ENCODE measurements at regions not wholly inside any gene's neighbourhood (a gene's known extent, or its start where the extent isn't known, plus 50 kb on each side); places are given as distances from the start of the nearest gene placed in this dataset.

- TF ChIP-seq ZNF281 (CRISPR knock-in tag; IDR thresholded peaks at IDR 0.05; ENCODE audit: borderline replicate concordance) = no peak
- no peak for TF ChIP-seq ARNT (IDR thresholded peaks at IDR 0.05)
- no peak for TF ChIP-seq JDP2 (CRISPR knock-in tag; IDR thresholded peaks at IDR 0.05; ENCODE audit: borderline replicate concordance)
- TF ChIP-seq SRY (CRISPR knock-in tag; IDR thresholded peaks at IDR 0.05) = no peak
- no peak for TF ChIP-seq RBFOX2 (IDR thresholded peaks at IDR 0.05; ENCODE audit: low read depth, low read length)
These were observed 79.0 kb downstream of the TMX1 start (continued) for GRCh38 chr14:51318813-51319597.

- no TSS peak for BruUV-seq (replicated peaks)
- no peak overlapping the region for H3K9ac ChIP-seq (ENCODE audit: insufficient read depth, low read depth, low read length)
- POLR2A ChIA-PET = no interaction called here
- H3K36me3 ChIP-seq (replicated peaks in 1 of 2; ENCODE audit: control insufficient read depth in 1 of 2, insufficient read depth in 2 of 2, low read length in 2 of 2) = no peaks in the 10 kb centered on the region
- H4K20me1 ChIP-seq (ENCODE audit: insufficient read depth, low read length) = no peaks in the 10 kb centered on the region
- H3K9me3 ChIP-seq (ENCODE audit: low read length) = no peaks in the 10 kb centered on the region
- in situ Hi-C loops (cut with HindIII; ENCODE audit: extremely low pct_ligation_motif_present, low pct_unique_long_range_greater_than_20kb) = no loop called here
- H3K27me3 ChIP-seq (ENCODE audit: control insufficient read depth in 1 of 2, insufficient read depth in 2 of 2, low read length in 2 of 2) = no peaks in the 10 kb centered on the region
- FAIRE-seq (no peak), DNase-seq (ENCODE audit: low spot score) (no peak), ATAC-seq (no peak)
- H3K4me2 ChIP-seq (ENCODE audit: low read depth, low read length) = no peak overlapping the region
- H3K79me2 ChIP-seq (ENCODE audit: insufficient read depth, low read length) = no peaks in the 10 kb centered on the region
- no peak overlapping the region for H3K27ac ChIP-seq (ENCODE audit: extremely low read length, insufficient read depth, low read length)
- no peak overlapping the region for H2AFZ ChIP-seq (ENCODE audit: low read length)
- H3K4me3 ChIP-seq (replicated peaks in 1 of 3; ENCODE audit: insufficient read depth in 1 of 3, low read depth in 2 of 3, low read length in 3 of 3) = no peak overlapping the region
- CTCF ChIA-PET (ENCODE audit: low intra/inter-chr PET ratio, low total read pairs) = no interaction called here
- H3K4me1 ChIP-seq (ENCODE audit: insufficient read depth, low read length) = no peaks in the 10 kb centered on the region
- 52% methylated on average over 3 of the region's 3 CpGs for WGBS (ENCODE audit: low lambda C conversion rate)
- intact Hi-C loops (cut with micrococcal nuclease; ENCODE audit: unreplicated experiment) = no loop called here
- no peak for TF ChIP-seq REL (CRISPR knock-in tag; conservative IDR thresholded peaks at IDR 0.05)
- TF ChIP-seq ETV6 (CRISPR knock-in tag; conservative IDR thresholded peaks at IDR 0.05) = no peak
- TF ChIP-seq NCOA1 (CRISPR knock-in tag; IDR thresholded peaks at IDR 0.05) = no peak
- no peak for TF ChIP-seq ZNF354B (CRISPR knock-in tag; IDR thresholded peaks at IDR 0.05)
- no peak for TF ChIP-seq ZMAT3 (CRISPR knock-in tag; conservative IDR thresholded peaks at IDR 0.05)
- TF ChIP-seq HNF1B (CRISPR knock-in tag; IDR thresholded peaks at IDR 0.05) = no peak
- TF ChIP-seq ELK4 (CRISPR knock-in tag; IDR thresholded peaks at IDR 0.05; ENCODE audit: borderline replicate concordance) = no peak
- TF ChIP-seq REST (IDR thresholded peaks at IDR 0.05; ENCODE audit: borderline replicate concordance in 1 of 2, low read depth in 1 of 2, low read length in 2 of 2) = no peak
- TF ChIP-seq ZSCAN25 (CRISPR knock-in tag; IDR thresholded peaks at IDR 0.05) = no peak
These were observed 81.0 kb downstream of the TMX1 start for GRCh38 chr14:51321036-51321435.

Data from HepG2 (cell line).